Esophagus squamous epithelium (tissue), 4 donors: ENCODE measurements at regions not wholly inside any gene's neighbourhood (a gene's known extent, or its start where the extent isn't known, plus 50 kb on each side); places are given as distances from the start of the nearest gene placed in this dataset.

ENCODE experiments used
- POLR2A ChIP-seq, 4 donors: fragments of 450-650 bp; IDR thresholded peaks; one replicate each; pipeline ENCODE4 v1.6.1; 2017; ENCODE audit warnings: antibody characterized with exemption in 4 of 4, mild to moderate bottlenecking in 4 of 4, moderate library complexity in 3 of 4
- TF ChIP-seq, protein P1 (sequence below), 6 experiments: fragments of 450-650 bp in 4 of 6; fragments of 200-600 bp in 2 of 6; sonication (generic) in 2 of 6; IDR thresholded peaks; one replicate each; pipeline ENCODE4 v1.5.1; 2016 to 2019; ENCODE audit warnings: antibody characterized with exemption in 6 of 6, mild to moderate bottlenecking in 4 of 6, moderate library complexity in 4 of 6

DNA sequence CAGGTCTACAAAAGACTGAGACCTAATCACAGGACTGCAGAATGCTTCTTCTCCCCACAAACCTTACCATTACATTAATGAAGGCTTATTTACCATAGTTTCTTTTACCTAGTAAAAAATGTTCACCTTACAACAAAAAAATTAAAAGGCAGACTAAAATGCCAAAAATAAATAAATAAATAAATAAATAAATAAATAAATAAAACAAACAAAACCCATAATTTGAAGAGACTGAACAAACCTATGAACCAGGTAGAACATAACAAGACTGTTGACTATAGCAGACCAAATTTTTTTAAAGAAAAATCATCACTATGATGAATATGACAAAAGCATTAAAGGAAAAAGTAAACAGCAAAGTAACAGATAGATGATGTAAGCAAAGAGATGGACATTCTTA is 946.3 kb downstream of the EPHA7 start:
- TF ChIP-seq, protein P1, sequence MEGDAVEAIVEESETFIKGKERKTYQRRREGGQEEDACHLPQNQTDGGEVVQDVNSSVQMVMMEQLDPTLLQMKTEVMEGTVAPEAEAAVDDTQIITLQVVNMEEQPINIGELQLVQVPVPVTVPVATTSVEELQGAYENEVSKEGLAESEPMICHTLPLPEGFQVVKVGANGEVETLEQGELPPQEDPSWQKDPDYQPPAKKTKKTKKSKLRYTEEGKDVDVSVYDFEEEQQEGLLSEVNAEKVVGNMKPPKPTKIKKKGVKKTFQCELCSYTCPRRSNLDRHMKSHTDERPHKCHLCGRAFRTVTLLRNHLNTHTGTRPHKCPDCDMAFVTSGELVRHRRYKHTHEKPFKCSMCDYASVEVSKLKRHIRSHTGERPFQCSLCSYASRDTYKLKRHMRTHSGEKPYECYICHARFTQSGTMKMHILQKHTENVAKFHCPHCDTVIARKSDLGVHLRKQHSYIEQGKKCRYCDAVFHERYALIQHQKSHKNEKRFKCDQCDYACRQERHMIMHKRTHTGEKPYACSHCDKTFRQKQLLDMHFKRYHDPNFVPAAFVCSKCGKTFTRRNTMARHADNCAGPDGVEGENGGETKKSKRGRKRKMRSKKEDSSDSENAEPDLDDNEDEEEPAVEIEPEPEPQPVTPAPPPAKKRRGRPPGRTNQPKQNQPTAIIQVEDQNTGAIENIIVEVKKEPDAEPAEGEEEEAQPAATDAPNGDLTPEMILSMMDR (IDR thresholded peaks at IDR 0.05), result no peak
- TF ChIP-seq POLR2A (IDR thresholded peaks at IDR 0.05), result no peak
